ENCODE measurements at regions not wholly inside any gene's neighbourhood (a gene's known extent, or its start where the extent isn't known, plus 50 kb on each side); places are given as distances from the start of the nearest gene placed in this dataset.

DNA sequence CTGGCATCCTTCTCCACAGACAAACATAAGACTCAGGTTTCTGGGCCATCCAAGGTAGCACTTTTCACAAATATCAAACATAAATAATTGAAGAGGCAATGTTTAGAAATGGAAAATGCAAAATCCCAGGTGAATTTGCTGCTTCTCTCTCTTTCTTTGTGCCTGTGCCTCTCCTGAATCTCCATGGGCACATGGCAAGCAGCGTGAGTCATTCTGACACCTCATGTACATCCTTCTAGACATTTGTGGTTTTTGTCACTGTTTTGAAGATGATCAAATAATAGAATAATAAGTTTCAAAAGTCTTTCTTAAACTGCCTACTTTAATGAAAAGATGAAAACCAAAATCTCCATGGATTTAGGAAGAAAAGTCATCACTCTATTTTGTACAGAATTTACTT is 60.3 kb upstream of the RAB11FIP2 start:
- DNase-seq (ENCODE audit: low spot score): no peak

DNA sequence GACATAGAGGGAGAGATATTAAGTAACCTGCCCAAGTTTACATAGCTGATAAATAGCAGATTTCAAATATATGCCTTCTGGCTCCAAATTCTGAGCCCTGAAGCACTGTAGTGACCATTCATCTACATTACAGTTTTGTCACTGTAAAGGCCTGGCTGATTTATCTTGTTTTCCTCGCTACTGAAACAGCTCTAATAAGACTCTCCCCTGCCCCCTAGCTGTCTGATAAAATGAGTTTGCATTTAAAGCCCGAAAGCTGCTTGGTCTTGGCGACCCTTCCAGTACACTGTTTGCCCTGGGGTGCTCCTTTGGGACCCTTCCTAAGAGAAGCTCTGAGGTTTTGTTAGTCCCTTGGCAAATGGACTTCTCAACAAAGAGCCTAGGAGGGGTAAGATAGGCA is 59.7 kb upstream of the RAB11FIP2 start:
- DNase-seq (ENCODE audit: low spot score): peak; percentile 33

DNA sequence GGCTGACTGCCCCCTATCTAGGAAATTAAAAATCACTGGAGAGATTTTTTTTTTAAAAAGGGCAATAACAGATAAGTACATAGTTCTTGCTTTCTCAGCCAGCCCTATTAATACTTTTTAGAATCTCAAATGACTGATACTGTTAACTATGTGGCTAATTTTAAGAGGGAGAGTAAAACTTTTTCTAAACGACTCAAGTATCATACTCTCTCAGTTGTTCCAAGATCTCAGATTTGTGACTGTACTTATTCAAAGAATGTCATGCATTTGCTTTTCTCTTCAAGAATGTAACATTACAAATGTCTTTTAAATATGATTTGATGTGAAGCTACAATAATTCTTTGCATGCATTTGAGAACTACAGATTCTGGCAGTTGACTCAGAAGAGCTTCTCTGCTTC is 55.4 kb upstream of the RAB11FIP2 start:
- DNase-seq (ENCODE audit: low spot score): no peak

DNA sequence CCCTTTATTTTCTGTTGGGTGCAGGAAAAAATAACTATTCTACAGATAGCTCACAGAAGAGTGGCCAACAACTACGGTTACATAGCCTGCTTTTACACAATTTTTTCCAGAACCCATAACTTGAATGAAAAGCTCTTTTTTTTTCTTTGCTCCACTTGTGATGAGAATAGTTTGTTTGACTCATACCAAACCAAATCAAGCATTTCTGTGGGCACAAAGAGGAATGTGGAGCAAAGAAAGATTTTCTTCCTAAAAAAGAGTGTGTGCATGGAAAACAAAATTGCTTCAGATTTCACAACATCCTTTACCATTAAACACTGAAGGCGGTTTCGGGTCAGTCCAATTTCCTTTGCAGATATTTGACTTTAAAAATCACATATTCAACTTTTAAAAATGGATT is 54.8 kb upstream of the RAB11FIP2 start:
- DNase-seq (ENCODE audit: low spot score): no peak
